Stimulated activated CD8-positive, alpha-beta memory T cell treated with anti-CD3 and anti-CD28 coated beads, Interleukin-15, amount 100 ng/mL, for 4 hours (primary cell): ENCODE measurements at regions not wholly inside any gene's neighbourhood (a gene's known extent, or its start where the extent isn't known, plus 50 kb on each side); places are given as distances from the start of the nearest gene placed in this dataset.

ENCODE experiments used
- DNase-seq, 2 donors: peaks; one replicate each; pipeline ENCODE4 v3.0.0-alpha.2; 2020; ENCODE audit warnings: low read depth in 2 of 2

GRCh38 chr1:48164571-48164970 lies 57.9 kb upstream of the SLC5A9 start:
- no peak for DNase-seq

- DNase-seq, result no peak
Measured at GRCh38 chr1:48160486-48161132, 61.9 kb upstream of the SLC5A9 start.

- no peak for DNase-seq
Measured at GRCh38 chr1:48139275-48139674, 83.2 kb upstream of the SLC5A9 start.

- no peak for DNase-seq
Measured at GRCh38 chr1:48127735-48128685, 94.5 kb upstream of the SLC5A9 start.

GRCh38 chr1:48123647-48124046 lies 98.9 kb upstream of the SLC5A9 start:
- no peak for DNase-seq

- DNase-seq, result no peak
Measured at GRCh38 chr1:48121955-48122354, 100.6 kb upstream of the SLC5A9 start.

- DNase-seq, result no peak
Measured at GRCh38 chr1:48120621-48121020, 101.9 kb upstream of the SLC5A9 start.

- no peak for DNase-seq
Measured at GRCh38 chr1:48115835-48116234, 106.7 kb upstream of the SLC5A9 start.

GRCh38 chr1:48114596-48115382 lies 107.7 kb upstream of the SLC5A9 start:
- no peak for DNase-seq

- DNase-seq, result no peak
Measured at GRCh38 chr1:48109390-48110013, 112.3 kb upstream of the TRABD2B start.

GRCh38 chr1:48107516-48107915 lies 110.3 kb upstream of the TRABD2B start:
- no peak for DNase-seq

- no peak for DNase-seq
Measured at GRCh38 chr1:48106049-48106448, 108.9 kb upstream of the TRABD2B start.

- no peak for DNase-seq
Measured at GRCh38 chr1:48105165-48105564, 108.0 kb upstream of the TRABD2B start.

GRCh38 chr1:48103495-48103894 lies 106.3 kb upstream of the TRABD2B start:
- no peak for DNase-seq

- no peak for DNase-seq
Measured at GRCh38 chr1:48102766-48103165, 105.6 kb upstream of the TRABD2B start.

- no peak for DNase-seq
Measured at GRCh38 chr1:48099072-48099773, 102.0 kb upstream of the TRABD2B start.

- peak; percentile 27 to 31 for DNase-seq
Measured at GRCh38 chr1:48093696-48094528, 96.7 kb upstream of the TRABD2B start.

GRCh38 chr1:48093147-48093546 lies 96.0 kb upstream of the TRABD2B start:
- no peak for DNase-seq

GRCh38 chr1:48092401-48092800 lies 95.2 kb upstream of the TRABD2B start:
- DNase-seq, result no peak

GRCh38 chr1:48089356-48089891 lies 92.2 kb upstream of the TRABD2B start:
- no peak for DNase-seq
